ENCODE measurements at regions not wholly inside any gene's neighbourhood (a gene's known extent, or its start where the extent isn't known, plus 50 kb on each side); places are given as distances from the start of the nearest gene placed in this dataset.
"Not testable (repeated sequence)": the region's sequence is repeated elsewhere in the genome, so short reads cannot be mapped to it uniquely, and the experiment has no call there.

GRCh38 chr2:144780983-144781382 lies 261.1 kb upstream of the ZEB2 start:
- Mint-ChIP-seq H3K27ac (no peak overlapping the region), H3K9me3 (ENCODE audit: low read depth) (no peaks in the 10 kb centered on the region), H3K4me1 (ENCODE audit: low read depth) (no peaks in the 10 kb centered on the region), H3K4me3 (ENCODE audit: low read depth) (no peak overlapping the region), H3K36me3 (ENCODE audit: insufficient read depth) (no peaks in the 10 kb centered on the region), H3K27me3 (no peaks in the 10 kb centered on the region)
- no peak for DNase-seq (ENCODE audit: low spot score, unreplicated experiment)
- TF ChIP-seq CTCF (IDR thresholded peaks at IDR 0.05; ENCODE audit: unreplicated experiment) = no peak

- Mint-ChIP-seq H3K9me3 (ENCODE audit: low read depth) (no peaks in the 10 kb centered on the region), H3K36me3 (ENCODE audit: insufficient read depth) (no peaks in the 10 kb centered on the region), H3K27me3 (no peaks in the 10 kb centered on the region), H3K27ac (no peak overlapping the region), H3K4me3 (ENCODE audit: low read depth) (no peak overlapping the region), H3K4me1 (ENCODE audit: low read depth) (no peaks in the 10 kb centered on the region)
- no peak for DNase-seq (ENCODE audit: low spot score, unreplicated experiment)
- TF ChIP-seq CTCF (IDR thresholded peaks at IDR 0.05; ENCODE audit: unreplicated experiment) = no peak
Observed at GRCh38 chr2:144776766-144777165, 256.8 kb upstream of the ZEB2 start.

GRCh38 chr2:144774809-144775208 lies 254.9 kb upstream of the ZEB2 start:
- TF ChIP-seq CTCF (IDR thresholded peaks at IDR 0.05; ENCODE audit: unreplicated experiment) = no peak
- Mint-ChIP-seq H3K27me3 (no peaks in the 10 kb centered on the region), H3K27ac (no peak overlapping the region), H3K4me3 (ENCODE audit: low read depth) (no peak overlapping the region), H3K9me3 (ENCODE audit: low read depth) (no peaks in the 10 kb centered on the region), H3K4me1 (ENCODE audit: low read depth) (peaks cover 6% of the 10 kb centered on the region), H3K36me3 (ENCODE audit: insufficient read depth) (no peaks in the 10 kb centered on the region)
- no peak for DNase-seq (ENCODE audit: low spot score, unreplicated experiment)

GRCh38 chr2:144771348-144771747 lies 251.4 kb upstream of the ZEB2 start:
- Mint-ChIP-seq H3K27ac (no peak overlapping the region), H3K9me3 (ENCODE audit: low read depth) (no peaks in the 10 kb centered on the region), H3K4me1 (ENCODE audit: low read depth) (peaks cover 6% of the 10 kb centered on the region), H3K27me3 (no peaks in the 10 kb centered on the region), H3K4me3 (ENCODE audit: low read depth) (no peak overlapping the region), H3K36me3 (ENCODE audit: insufficient read depth) (no peaks in the 10 kb centered on the region)
- no peak for DNase-seq (ENCODE audit: low spot score, unreplicated experiment)
- TF ChIP-seq CTCF (IDR thresholded peaks at IDR 0.05; ENCODE audit: unreplicated experiment) = no peak

- peaks cover 6% of the 10 kb centered on the region for H3K4me1 Mint-ChIP-seq (ENCODE audit: low read depth)
Observed at GRCh38 chr2:144770616-144771230, 250.8 kb upstream of the ZEB2 start.

GRCh38 chr2:144760939-144761338 lies 241.0 kb upstream of the ZEB2 start:
- not testable (repeated sequence) for H3K27me3 Mint-ChIP-seq; H3K9me3 Mint-ChIP-seq (ENCODE audit: low read depth); H3K36me3 Mint-ChIP-seq (ENCODE audit: insufficient read depth); H3K4me1 Mint-ChIP-seq (ENCODE audit: low read depth); H3K4me3 Mint-ChIP-seq (ENCODE audit: low read depth); H3K27ac Mint-ChIP-seq; DNase-seq (ENCODE audit: low spot score, unreplicated experiment)

More at GRCh38 chr2:144770616-144771230, 250.8 kb upstream of the ZEB2 start:
- DNase-seq (ENCODE audit: low spot score, unreplicated experiment) = no peak
- no peaks in the 10 kb centered on the region for H3K27me3 Mint-ChIP-seq
- no peaks in the 10 kb centered on the region for H3K36me3 Mint-ChIP-seq (ENCODE audit: insufficient read depth)
- no peak overlapping the region for H3K4me3 Mint-ChIP-seq (ENCODE audit: low read depth)
- TF ChIP-seq CTCF (IDR thresholded peaks at IDR 0.05; ENCODE audit: unreplicated experiment) = no peak
- H3K9me3 Mint-ChIP-seq (ENCODE audit: low read depth) = no peaks in the 10 kb centered on the region
- H3K27ac Mint-ChIP-seq = no peak overlapping the region

Data from progenitor cell of endocrine pancreas (in vitro differentiated cells).